GM12878 (cell line): ENCODE measurements at regions not wholly inside any gene's neighbourhood (a gene's known extent, or its start where the extent isn't known, plus 50 kb on each side); places are given as distances from the start of the nearest gene placed in this dataset.

Source experiments
- ATAC-seq: fragments of 200-7000 bp; cut with Tn5 transposase; 3 replicates; pipeline ENCODE4 v1.9.1; 2020; ENCODE audit warnings: mild to moderate bottlenecking, moderate library complexity
- BruUV-seq: library from RNA; stranded (reverse); fragments of 400-500 nt; replicated peaks from 2 replicates; lab custom pipeline; 2021; lab: Mats Ljungman, UMichigan
- CTCF ChIA-PET: fragments of 300-600 bp; sonication (Branson Sonifier 250); formaldehyde crosslinking; extraction: SDS; loops from one replicate; lab custom pipeline; 2021; ENCODE audit warnings: inconsistent platforms; lab: Yijun Ruan, JAX
- POLR2A ChIA-PET: fragments of 350-600 bp; formaldehyde crosslinking; extraction: SDS; loops from one replicate; lab custom pipeline; 2021; ENCODE audit warnings: inconsistent platforms; lab: Charles Lee
- RAD21 ChIA-PET: fragments of 300-600 bp; sonication (Branson Sonifier 250); formaldehyde crosslinking; loops from one replicate; lab custom pipeline; 2023; ENCODE audit warnings: antibody characterized with exemption; ENCODE audit not compliant: unreplicated experiment; lab: Charles Lee
- SMC1A ChIA-PET: fragments of 300-600 bp; sonication (Branson Sonifier 250); formaldehyde crosslinking; loops from one replicate; lab custom pipeline; 2023; ENCODE audit not compliant: unreplicated experiment, uncharacterized antibody; lab: Charles Lee
- DNase-seq: peaks from one replicate; pipeline ENCODE4 v3.0.0-alpha.2; 2011; ENCODE audit warnings: low read depth, low spot score
- FAIRE-seq: peaks from 3 replicates; lab custom pipeline; 2011; peaks lifted over from hg19 to GRCh38; lab: Jason Lieb, UNC
- H2AFZ ChIP-seq: 2 replicates; pipeline ENCODE4 v1.6.0; 2011; ENCODE audit warnings: low read depth, low read length, control low read depth; ENCODE audit not compliant: control insufficient read depth
- H3K27ac ChIP-seq: 2 replicates; pipeline ENCODE4 v1.5.1; 2011; ENCODE audit warnings: control low read depth; ENCODE audit not compliant: control insufficient read depth, insufficient read depth
- H3K27me3 ChIP-seq, 2 experiments: replicated peaks in 1 of 2; 2 replicates each; pipeline versions ENCODE4 v1.6.0 to v1.6.1; 2011; ENCODE audit warnings: low read length in 1 of 2; ENCODE audit not compliant: control insufficient read depth in 2 of 2, insufficient read depth in 2 of 2
- H3K36me3 ChIP-seq, 2 experiments: 2 replicates each; pipeline ENCODE4 v1.5.1; 2011; ENCODE audit warnings: low read length in 1 of 2; ENCODE audit not compliant: control insufficient read depth in 2 of 2, insufficient read depth in 2 of 2
- H3K4me1 ChIP-seq: 2 replicates; pipeline ENCODE4 v1.6.1; 2011; ENCODE audit warnings: mild to moderate bottlenecking, low read length, moderate library complexity, mixed read lengths; ENCODE audit not compliant: control insufficient read depth, insufficient read depth
- H3K4me2 ChIP-seq: 2 replicates; pipeline ENCODE4 v1.6.0; 2011; ENCODE audit warnings: control low read depth; ENCODE audit not compliant: control insufficient read depth, insufficient read depth
- H3K4me3 ChIP-seq: fragments of 200-600 bp; sonication (generic); 2 replicates; pipeline ENCODE4 v1.5.1; 2016
- H3K79me2 ChIP-seq: 2 replicates; pipeline ENCODE4 v1.6.0; 2011; ENCODE audit warnings: low read length; ENCODE audit not compliant: control insufficient read depth, insufficient read depth
- H3K9ac ChIP-seq: 2 replicates; pipeline ENCODE4 v1.8.0; 2011; ENCODE audit warnings: low read length, control low read depth, mixed read lengths; ENCODE audit not compliant: control insufficient read depth, insufficient read depth
- H3K9me3 ChIP-seq: replicated peaks from 3 replicates; pipeline ENCODE4 v1.5.1; 2011; ENCODE audit warnings: mild to moderate bottlenecking, low read length; ENCODE audit not compliant: control insufficient read depth, insufficient read depth
- H4K20me1 ChIP-seq: 2 replicates; pipeline ENCODE4 v1.6.0; 2011; ENCODE audit not compliant: control insufficient read depth, insufficient read depth
- CBFB ChIP-seq: IDR thresholded peaks from 2 replicates; pipeline ENCODE4 v1.6.1; 2016; ENCODE audit warnings: antibody characterized with exemption, low read depth
- CBX3 ChIP-seq: fragments of 200-600 bp; sonication (generic); IDR thresholded peaks from 2 replicates; pipeline ENCODE4 v1.6.1; 2016; ENCODE audit warnings: low read depth, borderline replicate concordance
- E2F8 ChIP-seq: fragments of 450-650 bp; IDR thresholded peaks from 2 replicates; pipeline ENCODE4 v1.6.1; 2018; ENCODE audit warnings: mild to moderate bottlenecking, low read depth, moderate library complexity; ENCODE audit not compliant: partially characterized antibody
- GABPA ChIP-seq: IDR thresholded peaks from 2 replicates; pipeline ENCODE4 v1.6.1; 2014; ENCODE audit warnings: antibody characterized with exemption, low read depth, mild to moderate bottlenecking, inconsistent platforms
- NFIC ChIP-seq: IDR thresholded peaks from 2 replicates; pipeline ENCODE4 v1.6.1; 2012; ENCODE audit warnings: low read depth, mild to moderate bottlenecking, inconsistent platforms, low read length, moderate library complexity
- PML ChIP-seq: IDR thresholded peaks from 2 replicates; pipeline ENCODE4 v1.6.1; 2012; ENCODE audit warnings: low read length, inconsistent platforms
- POU2F2 ChIP-seq: IDR thresholded peaks from 3 replicates; pipeline ENCODE4 v1.6.1; 2011; ENCODE audit warnings: low read depth, mild to moderate bottlenecking, low read length, borderline replicate concordance
- RAD21 ChIP-seq: IDR thresholded peaks from 2 replicates; pipeline ENCODE4 v1.6.1; 2011; ENCODE audit warnings: mild to moderate bottlenecking, low read depth, low read length, moderate library complexity; ENCODE audit not compliant: insufficient read depth
- RB1 ChIP-seq: fragments of 450-650 bp; formaldehyde crosslinking; IDR thresholded peaks from 2 replicates; pipeline ENCODE4 v1.6.1; 2017; ENCODE audit warnings: mild to moderate bottlenecking, borderline replicate concordance
- SMAD5 ChIP-seq: IDR thresholded peaks from 2 replicates; pipeline ENCODE4 v1.6.1; 2016; ENCODE audit warnings: antibody characterized with exemption, low read depth
- SMC3 ChIP-seq: IDR thresholded peaks from 2 replicates; pipeline ENCODE4 v1.6.1; 2011; ENCODE audit warnings: low read length, improper control_type of control experiment, borderline replicate concordance
- SREBF2 ChIP-seq: IDR thresholded peaks from 2 replicates; pipeline ENCODE4 v1.6.1; 2012; ENCODE audit warnings: mild to moderate bottlenecking, low read length
- SUPT20H ChIP-seq: IDR thresholded peaks from 2 replicates; pipeline ENCODE4 v1.6.1; 2011; ENCODE audit warnings: low read depth, mild to moderate bottlenecking, low read length, moderate library complexity, borderline replicate concordance; ENCODE audit not compliant: control insufficient read depth
- YBX1 ChIP-seq: fragments of 450-650 bp; IDR thresholded peaks from 2 replicates; pipeline ENCODE4 v1.6.1; 2016; ENCODE audit warnings: antibody characterized with exemption
- ZNF274 ChIP-seq: IDR thresholded peaks from one replicate; pipeline ENCODE4 v1.8.0; 2011; ENCODE audit not compliant: insufficient read length, insufficient read depth
- WGBS: methylation state at CpG from one replicate; pipeline ENCODE4 v1.1.6; 2016; ENCODE audit warnings: low lambda C conversion rate; ENCODE audit not compliant: insufficient replicate concordance, insufficient coverage; ENCODE audit errors: missing lambda C conversion rate; 5-methylcytosine and 5-hydroxymethylcytosine counted together
- in situ Hi-C: fragments of 300-500 bp; cut with MboI; formaldehyde crosslinking; loops from 9 replicates; pipeline ENCODE4 v1.14.3; 2018; ENCODE audit warnings: mixed read lengths
- intact Hi-C: fragments of 100-400 bp; cut with micrococcal nuclease; formaldehyde crosslinking; loops from one replicate; pipeline ENCODE4 v1.14.2; 2022; ENCODE audit not compliant: unreplicated experiment
- TF ChIP-seq, protein P1 (sequence below): fragments of 450-650 bp; IDR thresholded peaks from 2 replicates; pipeline ENCODE4 v1.6.1; 2016; ENCODE audit warnings: mild to moderate bottlenecking

- ChIA-PET CTCF (no interaction called here), SMC1A (no interaction called here)
- H3K9ac ChIP-seq, result no peak overlapping the region
- no peak for FAIRE-seq
- in situ Hi-C loops, result no loop called here
- H3K4me3 ChIP-seq, result no peak overlapping the region
- DNase-seq, result no peak
- 3% methylated on average over 2 of the region's 2 CpGs for WGBS
- no peaks in the 10 kb centered on the region for H3K27me3 ChIP-seq
- H3K9me3 ChIP-seq, result no peaks in the 10 kb centered on the region
- H3K27ac ChIP-seq, result no peak overlapping the region
- H3K4me2 ChIP-seq, result no peak overlapping the region
- TF ChIP-seq CBX3 (no peak), SMC3 (no peak), SUPT20H (no peak), CBFB (no peak), NFIC (no peak), SREBF2 (no peak), RB1 (no peak), ZNF274 (no peak), RAD21 (no peak), POU2F2 (no peak), YBX1 (no peak), GABPA (no peak), PML (no peak), E2F8 (no peak), SMAD5 (no peak)
- TF ChIP-seq, protein P1, sequence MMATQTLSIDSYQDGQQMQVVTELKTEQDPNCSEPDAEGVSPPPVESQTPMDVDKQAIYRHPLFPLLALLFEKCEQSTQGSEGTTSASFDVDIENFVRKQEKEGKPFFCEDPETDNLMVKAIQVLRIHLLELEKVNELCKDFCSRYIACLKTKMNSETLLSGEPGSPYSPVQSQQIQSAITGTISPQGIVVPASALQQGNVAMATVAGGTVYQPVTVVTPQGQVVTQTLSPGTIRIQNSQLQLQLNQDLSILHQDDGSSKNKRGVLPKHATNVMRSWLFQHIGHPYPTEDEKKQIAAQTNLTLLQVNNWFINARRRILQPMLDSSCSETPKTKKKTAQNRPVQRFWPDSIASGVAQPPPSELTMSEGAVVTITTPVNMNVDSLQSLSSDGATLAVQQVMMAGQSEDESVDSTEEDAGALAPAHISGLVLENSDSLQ, result no peak
- TF ChIP-seq, all 136 proteins: peak for 0
- intact Hi-C loops, result no loop called here
- Histone ChIP-seq H4K20me1 (no peaks in the 10 kb centered on the region), H3K79me2 (no peaks in the 10 kb centered on the region), H3K4me1 (no peaks in the 10 kb centered on the region), H3K36me3 (no peaks in the 10 kb centered on the region), H2AFZ (no peak overlapping the region)
- RAD21 ChIA-PET, result no interaction called here
- BruUV-seq, result no TSS peak
- no peak for ATAC-seq
- POLR2A ChIA-PET, result no interaction called here
These were observed 151.9 kb upstream of the DIPK2B start for GRCh38 chrX:45352611-45353010.
